LNCaP clone FGC (cell line): ENCODE measurements at regions not wholly inside any gene's neighbourhood (a gene's known extent, or its start where the extent isn't known, plus 50 kb on each side); places are given as distances from the start of the nearest gene placed in this dataset.

ENCODE experiments used
- DNase-seq: peaks from one replicate; pipeline ENCODE4 v3.0.0-alpha.2; 2011; ENCODE audit warnings: low read depth
- H3K4me3 ChIP-seq: 2 replicates; pipeline ENCODE4 v1.5.1; 2011; ENCODE audit warnings: mild to moderate bottlenecking, low read depth, low read length, control low read depth
- CTCF ChIP-seq: IDR thresholded peaks from 2 replicates; pipeline ENCODE4 v1.5.1; 2012; ENCODE audit warnings: mild to moderate bottlenecking; ENCODE audit not compliant: control insufficient read depth, insufficient read depth; ENCODE audit errors: extremely low read depth

- no peak for TF ChIP-seq CTCF
- DNase-seq, result no peak
- no peak overlapping the region for H3K4me3 ChIP-seq
These were observed 131.9 kb upstream of the DDHD1 start for GRCh38 chr14:53285064-53285463.

- TF ChIP-seq CTCF, result no peak
- peak; percentile 23 for DNase-seq
- no peak overlapping the region for H3K4me3 ChIP-seq
These were observed 125.7 kb upstream of the DDHD1 start for GRCh38 chr14:53278602-53279506.

GRCh38 chr14:53273671-53274072, 120.5 kb upstream of the DDHD1 start:
- no peak for TF ChIP-seq CTCF
- no peak overlapping the region for H3K4me3 ChIP-seq
- no peak for DNase-seq

- no peak for DNase-seq
- no peak overlapping the region for H3K4me3 ChIP-seq
- TF ChIP-seq CTCF, result no peak
These were observed 111.9 kb upstream of the DDHD1 start for GRCh38 chr14:53265025-53265424.

- no peak for DNase-seq
- no peak overlapping the region for H3K4me3 ChIP-seq
- no peak for TF ChIP-seq CTCF
These were observed 107.8 kb upstream of the DDHD1 start for GRCh38 chr14:53260928-53261327.

- no peak for TF ChIP-seq CTCF
- DNase-seq, result no peak
- H3K4me3 ChIP-seq, result no peak overlapping the region
These were observed 107.2 kb upstream of the DDHD1 start for GRCh38 chr14:53260286-53260685.

GRCh38 chr14:53252141-53252540, 99.0 kb upstream of the DDHD1 start:
- DNase-seq, result no peak
- TF ChIP-seq CTCF, result no peak

More at GRCh38 chr14:53252141-53252540, 99.0 kb upstream of the DDHD1 start:
- no peak overlapping the region for H3K4me3 ChIP-seq
